ENCODE measurements at regions not wholly inside any gene's neighbourhood (a gene's known extent, or its start where the extent isn't known, plus 50 kb on each side); places are given as distances from the start of the nearest gene placed in this dataset.
A peak's percentile ranks its signal among the peaks of the same experiment; 100 is the strongest.

DNA sequence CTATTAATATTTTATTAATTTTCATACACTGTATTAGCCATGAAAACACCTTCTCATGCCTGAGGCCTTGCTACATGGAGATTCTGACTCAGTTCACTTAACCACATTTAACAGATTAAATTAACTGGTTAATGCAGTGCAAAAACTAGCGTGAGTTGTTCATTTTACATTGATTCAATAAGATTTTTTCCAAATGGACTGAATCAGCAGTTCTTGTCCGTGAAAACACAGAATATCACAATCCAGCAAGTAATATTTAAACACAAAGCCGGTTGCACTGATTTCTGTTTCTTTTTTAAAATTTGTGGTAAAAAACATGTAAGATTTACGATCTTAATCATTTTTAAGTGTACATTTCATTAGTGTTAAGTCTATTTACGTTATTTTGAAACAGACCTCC is 118.2 kb upstream of the THUMPD2 start:
- DNase-seq = no peak
- Histone ChIP-seq H3K27ac (no peak overlapping the region), H3K36me3 (no peaks in the 10 kb centered on the region), H3K4me1 (no peaks in the 10 kb centered on the region), H3K4me3 (no peak overlapping the region), H3K9me3 (no peaks in the 10 kb centered on the region), H3K27me3 (no peaks in the 10 kb centered on the region)
- WGBS, 4 donors = 88 to 92% (median 91%) methylated on average over 5 of the region's 5 CpGs
- ATAC-seq = no peak
- TF ChIP-seq POLR2A (IDR thresholded peaks at IDR 0.05) = no peak
- TF ChIP-seq, protein P1, sequence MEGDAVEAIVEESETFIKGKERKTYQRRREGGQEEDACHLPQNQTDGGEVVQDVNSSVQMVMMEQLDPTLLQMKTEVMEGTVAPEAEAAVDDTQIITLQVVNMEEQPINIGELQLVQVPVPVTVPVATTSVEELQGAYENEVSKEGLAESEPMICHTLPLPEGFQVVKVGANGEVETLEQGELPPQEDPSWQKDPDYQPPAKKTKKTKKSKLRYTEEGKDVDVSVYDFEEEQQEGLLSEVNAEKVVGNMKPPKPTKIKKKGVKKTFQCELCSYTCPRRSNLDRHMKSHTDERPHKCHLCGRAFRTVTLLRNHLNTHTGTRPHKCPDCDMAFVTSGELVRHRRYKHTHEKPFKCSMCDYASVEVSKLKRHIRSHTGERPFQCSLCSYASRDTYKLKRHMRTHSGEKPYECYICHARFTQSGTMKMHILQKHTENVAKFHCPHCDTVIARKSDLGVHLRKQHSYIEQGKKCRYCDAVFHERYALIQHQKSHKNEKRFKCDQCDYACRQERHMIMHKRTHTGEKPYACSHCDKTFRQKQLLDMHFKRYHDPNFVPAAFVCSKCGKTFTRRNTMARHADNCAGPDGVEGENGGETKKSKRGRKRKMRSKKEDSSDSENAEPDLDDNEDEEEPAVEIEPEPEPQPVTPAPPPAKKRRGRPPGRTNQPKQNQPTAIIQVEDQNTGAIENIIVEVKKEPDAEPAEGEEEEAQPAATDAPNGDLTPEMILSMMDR (IDR thresholded peaks at IDR 0.05) = no peak
- intact Hi-C loops (cut with DNase I) = no loop called here

DNA sequence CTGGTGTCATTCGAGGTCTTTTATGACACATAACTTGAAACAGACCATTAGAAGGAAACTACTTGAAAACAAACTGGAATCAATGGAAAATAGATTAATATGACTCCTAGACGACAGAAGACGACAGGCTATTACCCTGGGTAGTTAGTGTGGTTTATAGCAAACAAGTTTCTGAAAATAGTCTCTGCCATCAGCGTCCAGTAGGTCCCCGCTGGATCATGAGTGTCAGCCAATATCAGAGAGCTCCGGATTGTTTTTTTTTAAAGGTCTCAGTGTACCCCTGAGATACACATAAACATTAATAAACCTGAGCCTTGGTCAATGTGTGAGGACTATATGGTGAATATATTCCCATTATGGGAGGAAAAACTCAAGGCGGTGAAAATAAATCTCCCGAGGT is 115.0 kb upstream of the THUMPD2 start:
- DNase-seq (no peak), ATAC-seq (no peak)
- 88 to 92% (median 89%) methylated on average over 8 of the region's 8 CpGs for WGBS, 4 donors
- intact Hi-C loops (cut with DNase I) = no loop called here
- Histone ChIP-seq H3K4me3 (no peak overlapping the region), H3K4me1 (no peaks in the 10 kb centered on the region), H3K36me3 (no peaks in the 10 kb centered on the region), H3K27me3 (no peaks in the 10 kb centered on the region), H3K27ac (no peak overlapping the region), H3K9me3 (no peaks in the 10 kb centered on the region)
- TF ChIP-seq, protein P1 (IDR thresholded peaks at IDR 0.05) = no peak
- TF ChIP-seq POLR2A (IDR thresholded peaks at IDR 0.05) = no peak

DNA sequence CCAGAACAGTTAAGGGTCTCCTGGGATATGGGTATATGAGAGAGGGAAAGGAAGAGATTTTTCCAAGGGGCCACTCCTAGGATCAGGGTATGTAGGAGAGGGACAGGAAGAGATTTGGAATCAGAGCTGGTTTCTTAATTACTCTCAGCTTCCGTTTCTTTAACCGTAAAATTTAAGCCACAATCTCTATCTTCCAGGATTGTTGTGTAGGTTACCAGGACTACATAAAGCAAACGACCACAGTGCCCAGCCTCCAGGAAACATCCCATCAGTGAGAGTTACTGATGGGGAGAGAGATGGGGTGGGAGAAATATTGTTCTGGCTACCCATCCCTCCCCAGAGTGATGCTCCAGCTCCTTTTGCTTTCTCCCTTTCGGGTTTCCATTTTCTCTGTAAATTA is 114.6 kb upstream of the THUMPD2 start:
- H3K4me3 ChIP-seq = no peak overlapping the region
- no peak overlapping the region for H3K27ac ChIP-seq
- no peak for TF ChIP-seq POLR2A (IDR thresholded peaks at IDR 0.05)
- TF ChIP-seq, protein P1 (IDR thresholded peaks at IDR 0.05) = no peak
- no peaks in the 10 kb centered on the region for H3K27me3 ChIP-seq
- ATAC-seq (no peak), DNase-seq (no peak)
- no peaks in the 10 kb centered on the region for H3K4me1 ChIP-seq
- no peaks in the 10 kb centered on the region for H3K36me3 ChIP-seq
- H3K9me3 ChIP-seq = no peaks in the 10 kb centered on the region
- WGBS, 4 donors = 55 to 64% (median 57%) methylated on average over 4 of the region's 4 CpGs
- intact Hi-C loops (cut with DNase I) = no loop called here

DNA sequence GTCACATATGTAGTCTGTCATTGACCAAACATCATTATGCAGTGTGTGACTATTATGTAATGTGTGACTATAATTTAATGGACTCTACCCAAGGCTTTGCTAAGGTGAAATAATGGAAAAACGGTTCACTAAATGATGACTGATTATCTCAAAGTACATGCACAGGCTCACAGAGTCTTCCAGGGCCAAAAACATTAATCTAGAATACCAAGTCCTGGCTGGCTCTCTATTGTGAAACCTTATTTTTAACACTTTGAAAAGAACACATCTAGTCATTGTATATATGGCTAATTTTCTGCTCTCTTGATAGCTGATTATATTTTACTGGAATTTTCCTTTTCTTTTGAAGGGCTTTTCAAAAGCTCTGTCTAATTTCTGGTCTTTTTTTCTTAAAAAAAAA is 102.9 kb upstream of the THUMPD2 start:
- DNase-seq = no peak
- H3K27ac ChIP-seq = peak overlapping the region in 1 of 12 donors; percentile 1
- H3K4me3 ChIP-seq = no peak overlapping the region
- peaks cover 0 to 7% (median 0%) of the 10 kb centered on the region in 12 donors for H3K9me3 ChIP-seq
- ATAC-seq = no peak
- no peaks in the 10 kb centered on the region for H3K27me3 ChIP-seq
- TF ChIP-seq, protein P1 (IDR thresholded peaks at IDR 0.05) = no peak
- TF ChIP-seq POLR2A (IDR thresholded peaks at IDR 0.05) = no peak
- no peaks in the 10 kb centered on the region for H3K36me3 ChIP-seq
- H3K4me1 ChIP-seq = peaks cover 0 to 4% (median 0%) of the 10 kb centered on the region in 12 donors
- WGBS, 4 donors = 50 to 79% (median 72%) methylated on average over 1 of the region's 1 CpG
- intact Hi-C loops (cut with DNase I) = no loop called here
